ENCODE measurements at regions not wholly inside any gene's neighbourhood (a gene's known extent, or its start where the extent isn't known, plus 50 kb on each side); places are given as distances from the start of the nearest gene placed in this dataset.

DNA sequence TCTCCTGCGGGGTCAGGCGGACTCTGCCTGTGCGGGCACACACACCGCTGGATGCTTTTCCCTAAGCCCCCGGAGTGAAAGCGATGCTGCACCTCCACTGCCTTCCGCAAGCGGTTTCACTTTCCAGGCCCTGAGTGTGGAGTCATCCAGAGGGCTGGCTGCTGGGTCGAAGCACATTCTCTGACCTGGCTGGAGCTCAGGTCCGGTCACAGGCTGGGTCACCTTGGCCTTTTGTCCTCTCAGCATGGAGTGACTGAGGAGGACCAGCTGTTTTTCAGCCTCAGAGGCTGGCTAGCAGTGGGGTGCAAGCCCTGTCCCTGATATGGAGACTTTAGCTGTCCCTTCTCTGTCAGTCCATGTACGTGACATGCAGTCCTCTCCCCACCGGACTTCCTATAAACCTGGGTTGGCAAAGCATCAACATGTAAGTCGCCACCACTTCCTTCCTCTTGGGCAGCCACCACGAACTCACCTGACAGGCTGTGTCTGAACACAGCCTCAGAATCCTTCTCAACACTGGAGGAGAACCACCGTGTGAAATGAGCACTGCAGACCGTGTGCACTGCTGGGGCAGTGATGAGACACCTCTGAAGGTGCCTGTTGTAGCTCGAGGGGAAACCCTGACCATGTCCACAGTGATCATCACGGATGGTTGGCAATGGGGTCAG lies 51.3 kb downstream of the GADD45G start:
- no peak for DNase-seq

DNA sequence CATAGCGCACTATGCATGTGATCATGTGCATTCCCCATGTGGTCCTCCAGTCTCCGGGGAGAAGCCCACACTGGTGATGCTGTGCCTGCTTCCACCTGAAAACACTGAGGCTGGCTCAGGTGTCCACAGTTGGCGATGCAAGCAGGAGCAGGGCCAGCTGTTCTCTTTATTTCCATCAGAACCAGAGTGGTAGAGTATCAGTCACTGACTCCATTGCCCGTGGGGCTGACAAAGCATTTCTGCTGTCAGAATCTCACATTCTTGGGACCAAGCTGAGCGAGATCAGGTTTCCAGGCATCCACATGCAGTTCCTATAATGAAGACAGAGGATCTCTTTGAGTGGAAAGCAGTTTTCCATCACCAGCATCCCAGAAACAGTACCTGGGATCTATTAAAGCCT lies 52.5 kb downstream of the GADD45G start:
- DNase-seq = no peak

DNA sequence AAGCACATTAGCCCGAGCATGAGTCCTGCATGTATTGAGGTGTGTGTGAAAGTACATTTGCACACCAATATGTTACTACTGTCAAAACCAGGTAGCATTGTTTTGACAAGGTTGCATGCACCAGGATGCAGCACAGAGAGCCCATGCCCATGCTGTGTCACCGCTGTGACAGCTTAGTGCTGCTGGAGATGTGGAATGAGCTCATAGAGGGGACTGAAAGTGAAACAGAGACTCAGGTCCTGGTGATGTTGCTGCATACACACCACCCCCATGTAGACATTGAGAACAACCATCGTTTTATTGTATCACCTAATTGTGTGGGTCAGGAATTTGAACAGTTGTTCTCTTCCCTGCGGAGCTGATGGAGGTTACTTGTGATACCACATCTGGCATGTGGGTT lies 53.0 kb downstream of the GADD45G start:
- DNase-seq = no peak

DNA sequence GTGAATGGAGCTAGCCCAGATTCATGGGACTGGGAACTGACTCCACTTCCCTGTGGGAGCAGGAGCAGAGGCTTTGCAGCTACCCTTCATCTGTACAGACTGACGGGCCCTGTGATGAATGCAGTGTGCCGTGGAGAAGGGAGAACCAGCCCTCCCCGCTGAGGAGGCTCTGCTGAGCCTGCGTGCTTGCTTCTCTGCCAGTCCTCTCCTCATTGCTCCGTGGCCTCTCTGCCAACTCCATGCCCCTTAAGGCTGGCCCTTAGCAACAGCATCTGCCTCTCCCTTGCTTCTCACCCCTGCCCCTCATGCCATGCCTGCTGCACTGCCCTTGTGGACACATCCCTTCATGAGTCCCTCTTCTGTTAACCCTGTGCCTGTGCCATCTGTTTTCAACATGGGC lies 53.6 kb downstream of the GADD45G start:
- no peak for DNase-seq

DNA sequence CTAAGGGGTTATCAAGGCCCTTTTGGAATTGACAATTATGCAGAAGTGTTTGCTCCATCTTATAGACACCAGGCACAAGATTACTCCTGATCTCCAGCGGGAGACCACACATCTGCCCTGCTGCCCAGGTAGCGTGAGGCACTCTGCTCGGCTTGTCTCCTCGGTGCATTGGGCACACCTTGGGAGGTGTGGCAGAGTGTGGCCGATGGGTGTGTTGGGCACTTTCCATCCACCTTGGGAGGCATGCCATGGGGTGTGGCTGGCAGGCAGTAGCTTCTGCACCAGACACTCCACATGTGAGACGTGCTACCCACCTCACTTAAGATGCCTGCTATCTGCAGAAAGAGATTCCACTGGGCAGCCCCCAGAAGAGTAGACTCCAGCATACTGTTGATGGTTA lies 54.1 kb downstream of the GADD45G start:
- DNase-seq = no peak

DNA sequence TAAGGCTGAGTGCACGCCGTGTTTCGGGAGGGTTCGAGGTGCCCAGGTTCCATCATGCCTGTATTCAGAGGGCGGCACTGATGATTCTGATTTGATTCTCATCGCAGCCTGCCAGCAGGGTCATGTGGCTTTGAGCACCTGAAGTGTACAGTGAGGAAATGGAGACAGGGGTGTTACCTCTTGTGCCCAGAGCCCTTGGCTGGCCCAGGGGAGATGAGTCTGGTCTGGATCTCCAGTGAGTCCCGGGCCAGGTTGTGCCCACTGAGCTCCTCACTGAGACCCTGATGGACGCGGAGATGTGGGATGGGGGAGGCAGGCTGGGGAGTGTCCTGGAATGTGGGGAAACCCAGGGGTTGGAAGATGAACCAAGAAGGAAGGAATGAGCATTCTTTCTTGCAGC lies 54.7 kb downstream of the GADD45G start:
- DNase-seq = no peak

DNA sequence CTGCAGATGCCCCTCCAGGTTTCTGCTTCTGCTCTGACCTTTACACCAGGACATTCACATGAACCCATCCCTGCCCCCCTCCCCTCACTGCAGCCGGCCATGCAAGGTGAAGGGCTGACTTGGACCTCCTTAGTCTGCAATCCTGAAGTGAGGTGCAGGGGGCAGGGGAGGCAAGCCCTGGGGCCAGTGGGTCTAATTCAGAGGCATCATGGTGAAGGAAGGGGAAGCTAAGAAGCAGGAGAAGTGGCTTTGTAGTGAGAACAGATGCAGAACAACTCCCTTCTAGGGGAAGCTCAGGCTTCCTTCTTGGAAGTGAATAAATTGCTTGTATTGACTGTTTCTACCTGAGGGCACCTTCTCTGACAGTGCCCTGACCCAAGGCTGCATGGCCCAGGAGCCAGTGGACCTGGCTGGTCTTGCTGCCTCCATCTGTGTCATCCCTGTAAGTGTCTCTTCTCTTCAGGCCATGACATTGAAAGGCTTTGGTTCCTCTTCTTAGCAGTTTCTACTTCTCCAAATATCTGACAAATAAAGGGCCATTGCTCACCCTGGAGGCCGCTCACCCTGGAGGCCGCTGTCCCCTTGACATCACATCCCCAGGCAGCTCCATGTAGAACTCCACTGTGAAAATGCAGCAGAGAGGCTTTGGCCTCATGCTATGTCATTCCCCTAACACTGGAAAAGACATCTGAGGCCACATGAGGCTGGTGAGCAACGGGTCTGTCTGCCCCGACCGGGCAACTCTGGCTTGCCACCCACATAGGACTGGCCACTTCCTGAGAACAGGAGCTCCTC lies 55.3 kb downstream of the GADD45G start:
- no peak for DNase-seq

DNA sequence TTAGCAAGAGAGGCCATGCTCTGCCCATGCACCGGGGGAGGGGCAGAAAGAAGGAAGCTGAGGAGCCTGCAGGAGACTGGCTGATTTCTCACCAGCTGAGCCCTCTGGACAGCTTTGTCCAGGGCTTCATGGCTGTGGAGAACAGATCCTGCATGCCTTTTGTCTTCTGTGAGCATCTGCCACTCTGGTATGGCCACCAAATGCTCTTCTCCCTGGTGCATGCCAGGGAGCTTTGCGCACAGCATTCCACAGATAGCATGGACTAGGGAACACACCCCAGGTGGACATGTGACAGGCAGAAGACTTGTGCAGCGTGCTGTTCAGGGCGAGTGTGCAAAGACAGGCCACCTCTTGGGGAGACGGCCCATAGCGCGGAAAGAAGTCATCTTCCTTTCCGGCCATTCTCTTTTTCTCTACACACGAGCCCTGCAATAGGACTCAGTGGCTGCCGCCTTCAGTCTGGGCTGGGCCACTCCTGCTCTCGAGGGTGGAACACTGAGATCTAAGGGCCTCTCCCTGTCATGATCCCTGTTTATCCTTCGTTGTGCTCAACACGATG lies 56.7 kb downstream of the GADD45G start:
- DNase-seq = no peak

DNA sequence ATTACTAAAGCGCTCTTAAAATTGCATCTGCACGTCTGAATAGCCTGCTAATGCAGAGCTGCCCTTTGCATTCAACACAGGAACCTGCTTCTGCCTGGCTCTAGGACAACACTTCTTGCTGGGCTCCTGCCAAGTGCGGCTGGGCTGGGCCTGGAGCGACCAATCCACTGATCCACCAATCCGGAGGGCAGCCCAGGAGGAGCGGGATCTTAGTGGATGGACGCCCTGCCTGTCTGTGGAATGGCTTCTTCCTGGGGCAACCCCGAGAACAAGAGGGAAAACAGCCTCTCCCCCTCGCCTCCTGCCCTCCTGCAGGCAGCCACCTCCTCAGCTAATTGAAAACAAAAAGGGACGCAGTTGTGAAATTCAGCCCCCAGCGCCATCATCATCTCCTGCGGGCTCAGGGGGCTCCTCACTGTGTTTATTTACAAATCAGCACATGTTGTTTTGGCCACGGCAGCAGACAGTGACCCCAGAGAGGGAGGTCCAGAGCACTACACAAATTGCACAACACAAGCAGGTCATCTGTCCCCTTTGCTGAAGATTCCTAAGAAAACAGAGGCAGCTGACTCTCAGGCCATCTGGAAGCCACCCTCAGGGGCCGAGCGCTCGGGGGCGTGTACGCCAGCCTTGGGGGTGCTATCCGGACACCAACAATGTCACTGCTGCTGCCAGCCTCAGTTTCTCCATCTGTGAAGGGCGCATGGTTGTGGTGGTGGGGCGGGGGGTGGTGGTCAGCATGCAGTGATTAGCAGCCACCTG lies 57.3 kb downstream of the GADD45G start:
- DNase-seq = peak; percentile 74

DNA sequence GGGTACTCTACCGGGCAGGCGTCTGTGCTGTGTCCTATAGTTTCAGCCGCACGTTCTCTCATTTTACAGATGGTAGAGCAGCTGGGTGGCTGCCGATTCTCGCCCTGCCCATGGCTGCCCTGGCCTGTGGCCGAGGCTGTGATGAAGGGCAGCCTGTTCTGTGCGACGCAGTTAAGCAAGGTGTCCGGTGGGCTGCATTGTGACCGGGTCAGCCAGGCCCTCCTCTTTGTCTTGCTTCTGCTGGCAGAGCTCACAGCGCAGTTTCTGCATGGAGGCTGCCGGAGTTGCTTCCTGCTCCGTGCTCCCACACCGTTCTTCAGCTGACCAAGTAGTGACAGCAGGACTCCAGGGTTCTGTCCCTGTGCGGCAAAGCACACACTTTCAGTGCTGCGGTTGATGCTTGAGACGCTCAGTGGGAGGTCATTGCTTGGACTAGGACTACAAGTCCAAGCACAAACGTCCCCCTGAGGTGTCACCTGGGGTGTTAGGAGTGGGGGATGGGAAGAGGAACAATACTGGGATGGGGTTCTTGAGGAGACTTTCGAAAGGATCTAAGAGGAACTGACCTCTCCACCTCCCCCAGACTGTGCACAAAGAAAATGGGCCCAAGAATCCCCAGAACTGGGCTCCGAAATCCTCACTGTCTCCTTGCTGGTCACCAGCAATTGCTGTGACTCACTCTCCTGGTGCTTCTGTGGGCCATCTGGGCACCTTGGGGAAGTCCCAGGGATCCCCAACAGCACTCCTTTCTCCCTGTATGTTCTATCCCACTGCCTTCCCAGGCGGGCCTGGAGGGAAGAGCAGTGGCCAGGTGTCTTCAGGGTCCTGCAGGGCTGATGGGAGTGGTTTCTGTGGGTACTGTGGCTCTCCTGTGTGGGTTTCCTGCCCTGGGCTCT lies 58.2 kb downstream of the GADD45G start:
- no peak for DNase-seq

DNA sequence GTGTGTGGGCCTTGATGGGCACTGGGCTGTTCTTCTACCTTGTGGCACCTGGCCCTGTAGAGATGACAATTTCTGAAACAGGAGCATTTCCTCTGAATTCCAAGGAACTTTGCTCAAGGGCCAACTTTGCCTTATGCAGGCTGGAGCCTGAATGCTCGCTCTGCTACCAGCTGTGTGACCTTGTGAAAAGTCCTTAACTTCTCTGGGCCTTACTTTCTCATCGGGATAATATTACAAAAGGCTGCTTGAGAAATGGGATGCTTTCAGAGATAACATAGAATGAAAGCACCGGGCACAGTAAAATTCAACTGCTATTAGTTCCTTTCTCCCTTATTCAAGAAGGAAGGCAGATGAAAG lies 58.8 kb downstream of the GADD45G start:
- DNase-seq = no peak

DNA sequence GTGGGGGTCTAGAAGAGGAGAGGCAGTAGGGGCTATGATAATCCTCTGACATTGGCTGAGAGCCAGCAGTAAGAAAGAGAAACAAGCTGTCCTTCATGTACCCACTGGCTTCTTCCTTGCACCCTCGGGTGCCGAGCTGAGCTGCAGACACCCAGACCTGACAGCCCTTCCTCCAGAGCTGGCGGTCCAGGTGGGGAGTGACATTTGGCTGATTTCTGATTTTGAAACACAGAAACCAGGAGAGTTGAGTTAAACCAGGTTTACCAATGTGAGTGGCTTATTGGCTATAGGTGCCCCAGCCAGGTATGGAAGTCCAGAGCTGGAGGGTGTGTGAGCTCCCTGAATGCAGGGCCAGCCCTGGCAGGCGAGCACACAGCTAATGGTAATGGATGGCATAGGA lies 59.2 kb downstream of the GADD45G start:
- DNase-seq = no peak

DNA sequence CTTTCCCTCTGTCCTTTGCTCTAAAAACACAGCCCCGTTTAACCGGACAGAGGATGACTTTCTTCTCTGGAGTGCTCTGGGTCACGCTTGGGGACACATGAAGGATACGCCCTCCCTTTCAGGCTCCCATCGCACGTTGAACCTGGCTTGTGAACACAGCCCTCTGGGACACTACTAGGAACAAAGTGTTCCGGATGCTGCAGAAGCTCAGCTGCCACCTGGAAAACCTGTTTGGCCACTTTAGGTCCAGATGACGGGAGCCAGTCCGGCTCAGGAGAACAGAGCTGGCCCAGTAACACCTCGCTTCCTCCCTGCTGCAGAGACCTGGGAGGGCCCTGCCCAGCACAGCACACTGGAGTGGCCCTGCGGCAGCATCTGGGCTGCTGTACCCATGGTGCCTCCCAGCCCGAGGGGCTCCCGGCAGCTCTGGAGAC lies 60.1 kb downstream of the GADD45G start:
- DNase-seq = peak; percentile 47

DNA sequence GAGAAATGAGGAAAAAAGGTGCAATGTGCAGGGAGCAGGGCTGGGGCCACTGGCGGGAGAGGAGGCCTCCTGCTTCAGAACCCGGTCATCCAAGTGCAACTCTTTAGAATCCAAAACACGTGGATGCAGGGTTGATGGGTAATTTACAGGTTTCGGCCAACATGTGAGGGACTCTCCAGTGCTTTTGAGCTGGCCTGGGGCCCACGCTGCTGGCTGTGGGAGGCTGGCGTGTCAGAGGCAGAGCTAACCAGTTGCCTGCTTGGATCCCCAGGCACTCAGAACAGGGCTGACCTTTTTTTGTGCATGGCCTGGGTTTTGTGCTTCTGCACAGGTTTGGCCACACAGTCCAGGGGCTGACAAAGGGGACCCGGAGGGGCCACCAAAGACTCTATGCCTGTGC lies 61.6 kb downstream of the GADD45G start:
- no peak for DNase-seq

DNA sequence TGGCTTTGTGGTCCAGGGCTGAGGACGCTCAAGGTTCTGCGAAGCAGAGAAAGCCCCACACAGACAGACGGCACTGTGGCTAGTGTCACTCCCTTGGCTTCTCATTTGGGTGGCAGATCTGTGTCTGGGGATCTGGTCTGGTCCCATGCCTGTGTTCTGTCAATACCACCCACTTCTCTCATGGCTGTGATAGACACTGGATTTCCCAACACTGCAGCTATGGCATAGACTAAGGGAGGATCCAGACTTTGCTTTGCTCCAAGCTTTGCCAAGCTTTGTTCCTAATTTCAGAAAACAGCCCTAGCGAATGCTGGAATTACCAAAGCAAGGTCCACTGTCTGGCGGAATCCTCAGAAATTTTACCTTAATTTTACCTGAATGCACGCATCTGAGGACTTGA lies 62.1 kb downstream of the GADD45G start:
- DNase-seq = no peak

DNA sequence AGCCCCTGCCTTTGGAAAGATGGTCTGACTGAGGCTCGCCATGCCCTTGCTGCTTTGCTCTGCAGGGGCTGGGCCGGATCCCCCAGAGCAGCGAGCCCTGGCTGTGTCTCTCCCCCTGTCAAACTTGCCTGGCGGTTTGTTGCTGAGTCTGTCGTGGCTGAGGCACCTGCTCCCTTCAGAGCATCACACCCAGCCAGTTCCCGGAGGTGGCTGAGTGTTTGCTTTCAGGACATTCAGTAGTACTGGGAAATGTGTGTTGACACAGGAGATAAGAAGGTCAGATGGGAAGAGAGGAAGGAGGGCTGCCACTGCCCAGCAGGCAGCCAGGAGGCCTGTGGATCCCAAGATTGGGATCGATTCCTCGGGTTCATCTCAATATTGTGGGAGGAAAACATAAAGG lies 62.9 kb downstream of the GADD45G start:
- peak; percentile 7 for DNase-seq

DNA sequence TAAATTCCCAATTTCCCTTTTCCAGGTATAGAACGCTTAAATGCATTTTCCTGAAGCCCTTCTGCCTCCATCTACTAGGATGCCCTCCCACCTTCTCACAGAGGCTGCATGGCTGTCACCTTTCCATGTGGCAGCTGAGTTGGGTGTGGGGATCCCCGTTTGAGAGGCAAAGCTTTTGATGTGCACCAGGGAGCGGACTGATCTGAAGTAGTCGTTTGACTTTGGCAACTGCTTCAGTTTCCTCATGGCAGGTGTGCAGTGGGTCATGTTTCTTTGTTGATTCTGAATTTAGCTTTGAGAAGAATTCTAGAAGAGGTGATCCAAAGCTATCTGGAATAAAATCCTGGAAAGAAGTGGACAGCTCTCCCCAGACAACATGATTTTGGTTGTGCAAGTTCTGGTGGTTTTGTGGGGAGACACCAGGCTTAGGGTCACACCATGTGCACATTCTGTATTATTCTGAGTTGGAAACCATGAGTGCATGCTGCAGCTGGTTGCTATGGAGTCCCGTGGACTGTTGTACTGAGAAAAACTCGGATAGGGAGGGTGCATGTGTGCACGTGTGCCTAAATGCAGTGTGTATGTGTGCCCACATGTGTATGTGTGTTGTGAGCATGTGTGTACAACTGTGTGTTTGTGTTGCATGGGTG lies 63.5 kb downstream of the GADD45G start:
- DNase-seq = peak; percentile 6

DNA sequence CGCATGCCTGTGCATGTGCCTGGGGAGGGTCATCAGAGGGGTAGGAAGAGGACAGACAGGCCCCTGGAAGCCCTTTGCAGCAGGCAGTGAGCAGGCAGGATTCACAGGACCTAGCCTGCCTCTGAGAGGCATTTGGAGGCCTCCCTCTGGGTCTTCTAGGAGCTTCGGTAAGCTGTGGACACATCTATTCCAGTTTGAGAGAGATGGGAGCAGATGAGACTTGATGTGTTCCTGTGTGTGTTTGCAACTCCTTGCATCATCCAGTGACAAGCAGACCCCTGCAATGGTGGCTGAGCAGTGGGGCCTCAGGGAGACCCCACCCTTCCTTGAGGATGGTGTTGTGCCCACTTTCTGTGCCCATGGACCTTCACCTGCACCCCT lies 64.0 kb downstream of the GADD45G start:
- no peak for DNase-seq

DNA sequence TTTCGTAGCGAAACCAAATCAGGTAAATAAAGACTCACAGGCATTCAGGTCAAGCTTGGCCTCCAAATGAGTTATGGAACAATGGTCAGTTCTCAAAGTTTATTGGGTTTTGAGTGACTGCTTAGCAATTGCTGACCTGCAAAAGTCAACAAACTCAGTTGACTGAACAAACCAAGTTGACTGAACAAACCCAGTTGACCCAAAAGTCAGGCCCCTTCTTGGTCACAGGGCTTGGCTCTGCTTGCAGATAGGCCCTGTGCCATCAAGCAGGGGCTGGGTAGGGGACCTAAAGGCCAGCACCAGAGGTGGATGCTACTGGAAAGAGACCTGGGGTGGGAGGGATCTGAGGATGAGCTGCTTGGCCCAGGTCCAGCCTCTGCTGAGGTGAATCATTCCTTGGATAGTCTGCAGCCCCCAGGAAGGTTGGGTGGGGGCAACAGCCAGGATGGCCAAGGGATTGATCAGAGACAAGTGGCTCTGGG lies 64.6 kb downstream of the GADD45G start:
- DNase-seq = no peak

DNA sequence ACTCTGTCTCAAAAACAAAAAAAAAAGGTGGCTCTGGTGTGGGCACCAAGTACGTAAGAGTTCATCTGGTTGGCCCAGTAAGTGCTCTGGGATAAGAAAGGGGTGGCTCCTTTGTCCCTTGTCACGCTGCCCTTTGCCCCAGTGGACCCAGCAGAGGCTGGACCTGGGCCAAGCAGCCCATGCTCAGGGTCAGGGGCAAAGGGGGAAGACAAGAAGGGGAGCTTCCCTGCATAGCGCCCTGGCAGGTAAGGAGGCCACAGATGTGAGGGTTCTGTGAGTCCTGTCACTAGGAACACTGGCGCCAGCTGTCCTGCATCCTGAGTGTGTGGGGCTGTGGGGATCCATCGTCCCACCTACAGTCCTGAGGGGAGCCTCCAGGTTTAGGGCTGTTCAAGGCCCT lies 65.3 kb downstream of the GADD45G start:
- no peak for DNase-seq

DNA sequence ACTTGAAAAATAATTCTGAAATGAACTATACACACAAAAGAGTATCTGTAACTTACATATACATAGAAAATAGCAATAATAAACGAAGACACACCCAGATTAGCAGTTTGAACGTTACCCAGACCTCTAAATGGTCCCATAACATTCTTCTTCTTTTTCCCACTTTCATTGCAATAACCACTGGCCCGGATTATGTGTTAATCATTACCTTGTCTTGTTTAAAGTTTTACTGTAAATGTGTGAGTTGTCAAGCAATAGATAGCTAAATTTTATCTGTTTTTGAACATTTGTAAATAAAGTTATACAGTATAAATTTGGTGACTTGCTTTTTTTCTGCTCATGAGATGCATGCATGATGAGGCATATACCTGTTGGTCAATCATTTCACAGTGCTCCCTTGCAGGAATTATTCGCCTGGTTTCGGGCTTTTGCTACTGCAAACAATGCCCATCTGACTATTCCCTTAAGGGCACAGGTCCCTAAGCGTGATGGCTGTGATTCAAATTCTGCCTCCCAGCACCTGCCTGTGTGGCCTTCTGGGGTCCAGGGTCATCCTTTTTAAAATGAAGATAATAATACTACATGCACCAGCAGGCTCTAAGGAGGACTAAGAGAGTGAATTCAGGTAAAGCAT lies 66.1 kb downstream of the GADD45G start:
- no peak for DNase-seq

DNA sequence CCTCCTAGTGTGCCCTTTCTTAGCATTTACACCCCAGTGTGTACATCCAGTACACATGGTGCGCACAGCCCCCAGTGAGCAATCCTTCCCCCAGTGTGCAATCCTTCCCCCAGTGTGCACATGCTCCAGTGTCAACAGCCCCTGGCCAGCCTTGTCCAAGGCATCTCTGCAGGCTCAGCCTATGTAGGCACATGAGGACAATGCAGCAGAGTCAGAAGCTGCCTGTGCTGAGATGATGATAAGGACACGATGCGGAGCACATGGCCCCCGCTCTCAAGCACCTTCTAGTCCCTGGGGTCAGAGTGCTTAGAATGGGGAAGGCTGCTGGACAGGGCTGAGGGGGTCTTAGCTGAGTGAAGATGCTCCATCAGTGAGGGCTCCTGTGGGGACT lies 69.8 kb downstream of the GADD45G start:
- DNase-seq = no peak

Measured in NCI-H187 treated with DMSO at 0.1 percent for 48 hours (cell line).